Coronary artery (tissue), 2 donors: ENCODE measurements at regions not wholly inside any gene's neighbourhood (a gene's known extent, or its start where the extent isn't known, plus 50 kb on each side); places are given as distances from the start of the nearest gene placed in this dataset.

Experiments used
- DNase-seq: peaks from one replicate; pipeline ENCODE4 v3.0.0-alpha.2; 2017; ENCODE audit warnings: low spot score
- H3K27ac ChIP-seq, 2 donors: fragments of 200-600 bp; sonication (generic); one replicate each; pipeline ENCODE4 v1.5.1; 2016 to 2019
- H3K4me3 ChIP-seq: fragments of 200-600 bp; sonication (generic); 2 replicates; pipeline ENCODE4 v1.5.1; 2016; ENCODE audit warnings: mild to moderate bottlenecking, moderate library complexity
- CTCF ChIP-seq: fragments of 200-600 bp; sonication (generic); IDR thresholded peaks from one replicate; pipeline ENCODE4 v1.5.1; 2019; ENCODE audit warnings: antibody characterized with exemption

- DNase-seq = no peak
- TF ChIP-seq CTCF = no peak
Observed at GRCh38 chr4:59248313-59248712, 1951.8 kb upstream of the ADGRL3 start.

GRCh38 chr4:59249110-59249509 lies 1951.0 kb upstream of the ADGRL3 start:
- H3K27ac ChIP-seq = no peak overlapping the region
- no peak overlapping the region for H3K4me3 ChIP-seq
- DNase-seq = no peak
- no peak for TF ChIP-seq CTCF

More at GRCh38 chr4:59248313-59248712, 1951.8 kb upstream of the ADGRL3 start:
- Histone ChIP-seq H3K4me3 (no peak overlapping the region), H3K27ac (no peak overlapping the region)

- TF ChIP-seq CTCF = no peak
- DNase-seq = no peak
- Histone ChIP-seq H3K27ac (no peak overlapping the region), H3K4me3 (no peak overlapping the region)
Observed at GRCh38 chr4:59258002-59258401, 1942.1 kb upstream of the ADGRL3 start.

GRCh38 chr4:59307609-59308008 lies 1892.5 kb upstream of the ADGRL3 start:
- no peak for DNase-seq
- no peak for TF ChIP-seq CTCF
- H3K4me3 ChIP-seq = no peak overlapping the region

GRCh38 chr4:59314637-59315036 lies 1885.5 kb upstream of the ADGRL3 start:
- Histone ChIP-seq H3K27ac (no peak overlapping the region), H3K4me3 (no peak overlapping the region)
- TF ChIP-seq CTCF = no peak
- no peak for DNase-seq

More at GRCh38 chr4:59307609-59308008, 1892.5 kb upstream of the ADGRL3 start:
- H3K27ac ChIP-seq = no peak overlapping the region

GRCh38 chr4:59339631-59340030 lies 1860.5 kb upstream of the ADGRL3 start:
- no peak for TF ChIP-seq CTCF
- no peak overlapping the region for H3K4me3 ChIP-seq
- no peak overlapping the region for H3K27ac ChIP-seq
- DNase-seq = no peak

- no peak overlapping the region for H3K27ac ChIP-seq
- DNase-seq = no peak
- TF ChIP-seq CTCF = no peak
- no peak overlapping the region for H3K4me3 ChIP-seq
Observed at GRCh38 chr4:59341506-59341905, 1858.6 kb upstream of the ADGRL3 start.
